Iris pigment epithelial cell (primary cell): ENCODE measurements at regions not wholly inside any gene's neighbourhood (a gene's known extent, or its start where the extent isn't known, plus 50 kb on each side); places are given as distances from the start of the nearest gene placed in this dataset.
"Not testable (repeated sequence)": the region's sequence is repeated elsewhere in the genome, so short reads cannot be mapped to it uniquely, and the experiment has no call there.

Experiments used
- DNase-seq: peaks from one replicate; pipeline ENCODE4 v3.0.0-alpha.2; 2011; ENCODE audit warnings: low read depth

- no peak for DNase-seq
Observed at GRCh38 chr7:8809320-8809719, 375.9 kb downstream of the NXPH1 start.

GRCh38 chr7:8817448-8818036 is 384.1 kb downstream of the NXPH1 start:
- no peak for DNase-seq

- no peak for DNase-seq
Observed at GRCh38 chr7:8818406-8818805, 385.0 kb downstream of the NXPH1 start.

- no peak for DNase-seq
Observed at GRCh38 chr7:8822595-8822994, 389.2 kb downstream of the NXPH1 start.

GRCh38 chr7:8823486-8823885 is 390.1 kb downstream of the NXPH1 start:
- no peak for DNase-seq

GRCh38 chr7:8827329-8827728 is 393.9 kb downstream of the NXPH1 start:
- no peak for DNase-seq

- DNase-seq = no peak
Observed at GRCh38 chr7:8829100-8829499, 395.7 kb downstream of the NXPH1 start.

- peak; percentile 16 for DNase-seq
Observed at GRCh38 chr7:8831376-8831775, 398.0 kb downstream of the NXPH1 start.

- DNase-seq = no peak
Observed at GRCh38 chr7:8833355-8833754, 399.9 kb downstream of the NXPH1 start.

- DNase-seq = no peak
Observed at GRCh38 chr7:8841171-8841570, 407.8 kb downstream of the NXPH1 start.

- DNase-seq = no peak
Observed at GRCh38 chr7:8871716-8872115, 438.3 kb downstream of the NXPH1 start.

GRCh38 chr7:8881916-8882315 is 448.5 kb downstream of the NXPH1 start:
- no peak for DNase-seq

- DNase-seq = no peak
Observed at GRCh38 chr7:8885480-8886000, 452.1 kb downstream of the NXPH1 start.

GRCh38 chr7:8890346-8890745 is 456.9 kb downstream of the NXPH1 start:
- DNase-seq = not testable (repeated sequence)

- no peak for DNase-seq
Observed at GRCh38 chr7:8893775-8894174, 460.4 kb downstream of the NXPH1 start.

- no peak for DNase-seq
Observed at GRCh38 chr7:8906396-8907075, 473.1 kb downstream of the NXPH1 start.

GRCh38 chr7:8908889-8909288 is 475.5 kb downstream of the NXPH1 start:
- DNase-seq = no peak

- DNase-seq = no peak
Observed at GRCh38 chr7:8913682-8914081, 480.3 kb downstream of the NXPH1 start.

- DNase-seq = no peak
Observed at GRCh38 chr7:8921807-8922206, 488.4 kb downstream of the NXPH1 start.

- no peak for DNase-seq
Observed at GRCh38 chr7:8922726-8923125, 489.3 kb downstream of the NXPH1 start.

GRCh38 chr7:8923164-8923806 is 489.9 kb downstream of the NXPH1 start:
- no peak for DNase-seq

- no peak for DNase-seq
Observed at GRCh38 chr7:8931906-8932646, 498.7 kb downstream of the NXPH1 start.

- DNase-seq = no peak
Observed at GRCh38 chr7:8932751-8933150, 499.3 kb downstream of the NXPH1 start.
